NOMO-1 (cell line): ENCODE measurements at regions not wholly inside any gene's neighbourhood (a gene's known extent, or its start where the extent isn't known, plus 50 kb on each side); places are given as distances from the start of the nearest gene placed in this dataset.

Experiments used
- DNase-seq, 2 experiments: peaks; one replicate each; lab custom pipeline; 2025; ENCODE audit not compliant: unreplicated experiment in 2 of 2; lab: John Stamatoyannopoulos, UW

GRCh38 chr19:31693131-31693932, 344.1 kb upstream of the TSHZ3 start:
- no peak for DNase-seq

- no peak for DNase-seq
Observed at GRCh38 chr19:31693933-31694269, 344.7 kb upstream of the TSHZ3 start.

DNA sequence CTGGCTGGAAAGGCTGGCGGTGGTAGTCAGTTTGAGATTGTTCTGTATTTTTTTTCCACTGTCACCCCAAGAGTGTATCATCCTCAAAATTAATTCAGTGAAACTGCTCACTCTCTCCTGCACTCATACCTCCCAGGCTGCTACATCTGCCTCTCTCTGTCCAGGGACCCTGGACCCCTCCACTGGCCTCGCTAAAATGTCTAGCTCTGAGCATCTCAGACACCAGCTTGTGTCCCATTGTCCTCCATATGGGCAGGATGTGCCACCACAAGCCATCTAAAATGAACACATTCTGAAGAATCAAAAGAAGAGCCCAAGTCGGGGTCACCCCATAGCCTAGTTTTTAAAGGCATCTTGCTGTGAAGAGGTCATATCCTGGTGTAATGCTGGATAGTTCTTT, 345.5 kb upstream of the TSHZ3 start:
- no peak for DNase-seq

GRCh38 chr19:31699421-31699820, 350.2 kb upstream of the TSHZ3 start:
- no peak for DNase-seq

DNA sequence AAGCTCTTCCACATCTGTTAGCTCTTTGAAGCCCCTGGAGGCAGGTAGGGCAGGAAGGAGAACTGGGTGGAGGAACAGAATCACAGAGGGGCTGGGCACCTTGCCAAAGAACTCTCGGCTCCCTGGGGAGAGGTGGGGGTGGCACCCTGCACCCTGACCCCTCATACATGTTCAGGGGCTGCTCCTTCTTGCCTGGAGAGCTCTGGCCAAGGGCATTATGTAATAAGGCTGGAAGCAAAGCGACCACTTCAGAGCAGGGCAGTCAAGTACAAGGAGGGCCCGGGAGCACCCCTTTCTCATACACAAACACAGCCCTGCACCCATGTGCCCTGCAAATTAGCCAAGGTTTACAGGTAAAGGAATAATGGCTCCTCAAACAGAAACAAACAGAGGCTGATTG, 351.9 kb upstream of the TSHZ3 start:
- DNase-seq, result no peak

DNA sequence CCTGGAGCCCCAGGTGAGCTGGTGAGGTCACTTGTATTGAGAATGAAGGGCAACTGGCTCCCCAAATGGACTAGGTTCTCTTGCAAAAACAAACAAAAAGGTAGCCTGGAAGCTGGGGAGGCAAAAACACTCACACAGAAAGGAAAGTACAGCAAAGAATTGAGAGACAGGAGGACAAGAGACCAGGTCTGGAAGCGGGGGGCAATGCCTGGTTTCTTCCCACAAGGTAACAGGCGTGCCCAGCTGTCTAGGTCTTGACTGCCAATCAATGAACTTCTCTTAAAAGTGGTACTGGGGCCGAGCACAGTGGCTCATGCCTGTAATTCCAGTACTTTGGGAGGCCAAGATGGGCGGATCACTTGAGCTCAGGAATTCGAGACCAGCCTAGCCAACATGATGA, 356.4 kb upstream of the TSHZ3 start:
- DNase-seq, result no peak

DNA sequence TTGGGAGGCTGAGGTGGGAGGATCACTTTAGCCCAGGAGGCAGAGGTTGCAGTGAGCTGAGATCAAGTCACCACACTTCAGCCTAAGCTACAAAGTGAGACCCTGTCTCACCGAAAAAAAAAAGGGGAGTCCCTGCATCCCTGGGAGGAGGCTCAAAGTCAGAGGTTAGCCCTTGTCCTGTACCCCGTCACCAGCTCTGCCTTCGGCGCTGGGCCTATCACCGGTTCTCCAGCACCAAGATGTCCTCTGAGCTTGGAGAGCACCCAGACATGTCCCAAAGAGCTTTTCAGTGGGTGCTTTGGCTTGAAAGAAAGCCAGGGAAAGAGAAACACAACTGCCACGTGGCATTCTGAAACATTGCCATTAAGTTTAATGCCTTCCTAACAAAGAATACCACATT, 356.9 kb upstream of the TSHZ3 start:
- DNase-seq, result no peak

GRCh38 chr19:31706691-31707620, 357.7 kb upstream of the TSHZ3 start:
- DNase-seq, result no peak

- no peak for DNase-seq
Observed at GRCh38 chr19:31708520-31708919, 359.3 kb upstream of the TSHZ3 start.

DNA sequence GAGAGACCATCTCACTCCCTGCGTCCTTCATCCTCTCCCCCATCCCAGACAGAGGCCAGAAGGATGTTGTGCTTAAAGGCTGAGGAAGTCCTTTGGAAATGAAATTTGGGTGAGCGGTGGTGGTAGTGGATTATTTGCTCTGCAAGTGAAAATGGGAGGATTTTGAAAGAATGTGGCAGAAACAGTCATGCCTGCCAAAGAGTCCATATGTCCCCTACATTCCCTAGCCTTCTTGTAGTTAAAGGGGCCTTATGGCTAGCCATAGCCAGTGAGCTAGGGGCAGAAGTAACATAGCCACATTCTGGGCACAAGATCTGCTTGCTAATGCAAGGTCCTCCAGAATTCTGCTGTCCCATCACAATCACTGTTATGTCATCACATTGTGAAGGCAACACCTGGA, 360.2 kb upstream of the TSHZ3 start:
- no peak for DNase-seq

DNA sequence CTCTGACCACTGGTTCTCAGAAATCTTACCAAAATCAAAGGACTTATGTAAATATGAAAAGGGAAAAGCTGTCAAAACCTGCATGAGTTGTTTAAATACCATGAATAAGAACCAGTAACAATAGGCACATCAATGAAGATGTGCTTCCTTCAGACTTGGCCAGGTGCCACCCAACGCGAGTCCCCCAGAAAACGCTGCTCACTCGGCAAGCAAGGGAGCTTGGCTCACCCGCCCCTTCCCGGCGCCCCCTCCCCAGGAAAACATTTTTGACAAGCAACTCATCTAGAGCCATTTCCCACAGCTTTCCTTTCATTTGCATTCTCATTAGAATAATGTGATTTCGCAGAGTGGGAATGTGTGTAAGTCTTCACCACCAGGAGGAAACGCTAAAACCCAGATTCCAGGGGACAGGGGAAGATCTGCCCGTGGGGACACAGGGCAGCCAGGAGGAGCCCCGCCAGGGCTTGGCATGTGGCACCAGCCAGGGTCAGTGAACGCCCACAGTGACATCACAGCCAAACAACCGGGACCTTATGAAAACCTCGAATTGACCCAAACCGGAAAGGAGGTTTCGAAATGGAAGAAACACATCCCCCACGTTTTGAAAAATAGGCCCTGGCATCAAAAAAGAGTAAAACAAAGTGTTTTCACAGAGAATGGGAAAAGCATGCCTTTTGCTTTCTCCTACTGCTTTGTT, 366.2 kb upstream of the TSHZ3 start:
- DNase-seq, result no peak

- DNase-seq, result no peak
Observed at GRCh38 chr19:31716826-31717225, 367.6 kb upstream of the TSHZ3 start.

- DNase-seq, result no peak
Observed at GRCh38 chr19:31717269-31717923, 368.2 kb upstream of the TSHZ3 start.

- DNase-seq, result no peak
Observed at GRCh38 chr19:31718032-31718431, 368.8 kb upstream of the TSHZ3 start.

DNA sequence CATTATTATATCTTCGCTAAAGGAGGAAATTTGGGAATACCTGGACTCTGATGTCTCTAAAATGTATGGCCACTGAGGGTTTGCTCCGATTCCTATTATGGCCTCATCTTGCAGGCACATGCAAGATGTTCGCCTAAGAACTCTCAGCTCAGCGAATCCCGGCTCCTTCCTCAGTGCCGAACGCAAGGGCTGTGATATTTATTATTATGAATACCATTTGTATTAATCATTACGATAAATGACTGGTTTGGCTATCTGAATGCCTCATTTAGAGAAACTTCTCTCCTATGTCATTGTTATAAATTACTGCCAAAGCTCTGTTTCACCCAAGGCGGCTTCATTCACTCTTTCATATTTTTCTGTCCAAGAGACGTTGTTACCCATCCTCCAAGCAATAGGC, 369.7 kb upstream of the TSHZ3 start:
- DNase-seq, result no peak

- no peak for DNase-seq
Observed at GRCh38 chr19:31723101-31723500, 373.9 kb upstream of the TSHZ3 start.

DNA sequence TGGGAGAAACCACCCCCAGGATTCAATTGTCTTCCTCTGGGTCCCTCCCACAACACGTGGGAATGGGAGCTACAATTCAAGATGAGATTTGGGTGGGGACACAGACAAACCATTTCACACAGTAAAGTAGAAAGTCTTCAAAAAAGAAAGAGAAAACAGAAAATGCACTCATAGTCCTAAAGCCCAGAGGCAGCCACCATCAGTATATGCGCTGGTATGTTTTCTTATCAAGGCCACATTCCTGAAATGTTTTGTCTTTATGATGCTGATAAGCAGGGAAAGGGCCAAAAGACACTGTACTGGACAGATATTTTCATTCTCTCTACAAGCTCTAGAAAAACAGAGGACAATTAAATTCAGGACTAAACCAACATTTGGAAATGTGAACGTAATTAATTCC, 375.8 kb upstream of the TSHZ3 start:
- no peak for DNase-seq

DNA sequence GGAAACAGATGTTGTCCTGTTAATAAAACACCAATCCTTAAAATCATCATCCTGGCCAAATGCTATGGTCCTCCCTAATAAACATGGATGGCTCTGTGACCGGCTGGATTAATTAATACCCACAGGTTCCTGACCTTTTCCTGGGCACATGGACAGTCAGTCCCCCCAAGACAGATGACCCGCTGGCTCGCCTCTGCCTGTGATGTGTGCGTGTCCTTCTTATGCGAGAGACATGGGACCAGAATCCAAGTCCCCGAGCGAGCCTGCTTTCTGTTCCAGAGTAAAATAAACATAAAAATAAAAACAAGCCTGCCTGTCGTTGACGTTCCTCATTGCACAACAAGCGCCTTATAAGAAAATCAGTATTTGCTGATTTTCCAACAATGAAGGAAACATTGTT, 378.3 kb upstream of the TSHZ3 start:
- DNase-seq, result no peak

- no peak for DNase-seq
Observed at GRCh38 chr19:31730270-31730669, 381.0 kb upstream of the TSHZ3 start.

DNA sequence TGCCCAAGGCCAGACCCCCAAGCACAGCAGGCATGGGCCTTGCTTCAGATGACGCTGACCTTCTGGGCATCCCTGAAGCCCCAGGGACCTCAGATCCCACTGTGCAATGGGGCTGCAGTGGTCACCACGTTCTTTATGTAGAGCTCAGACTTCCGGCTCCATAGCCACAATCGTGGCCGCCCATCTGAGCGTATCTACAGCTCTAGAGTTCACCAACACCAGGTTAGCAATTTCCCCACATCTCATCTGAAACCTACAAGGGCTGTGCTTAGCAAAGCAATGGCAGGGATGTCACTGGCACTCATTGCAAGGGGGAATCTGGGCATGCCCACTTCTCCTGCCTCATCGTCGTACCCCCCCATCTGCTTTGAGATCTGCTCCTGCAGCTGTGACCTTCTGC, 384.4 kb upstream of the TSHZ3 start:
- DNase-seq, result no peak

DNA sequence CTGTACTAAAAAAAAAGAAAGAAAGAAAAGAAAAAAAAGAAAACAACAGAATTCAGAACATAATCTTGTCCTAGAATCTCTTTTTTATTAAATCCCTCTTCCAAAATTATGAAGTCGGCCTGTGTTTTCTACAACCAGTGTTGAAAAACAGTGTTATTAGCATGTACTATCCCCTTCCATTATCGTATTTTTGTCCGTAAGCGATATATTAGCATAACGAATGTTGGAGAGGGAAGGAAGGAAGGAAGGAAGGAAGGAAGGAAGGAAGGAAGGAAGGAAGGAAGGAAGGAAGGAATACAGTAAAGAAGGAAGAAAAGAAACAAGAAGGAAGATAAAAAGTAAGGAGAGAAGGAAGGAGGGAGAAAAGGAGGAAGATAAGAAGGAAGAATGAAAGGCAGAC, 393.0 kb upstream of the TSHZ3 start:
- no peak for DNase-seq
